ENCODE measurements at regions not wholly inside any gene's neighbourhood (a gene's known extent, or its start where the extent isn't known, plus 50 kb on each side); places are given as distances from the start of the nearest gene placed in this dataset.

- no peaks in the 10 kb centered on the region for H3K4me1 ChIP-seq (ENCODE audit: low read depth)
- no peaks in the 10 kb centered on the region for H3K9me3 ChIP-seq
- DNase-seq (no peak), ATAC-seq (no peak)
- no peak overlapping the region for H3K4me3 ChIP-seq
- intact Hi-C loops (cut with DNase I, micrococcal nuclease): no loop called here
- TF ChIP-seq CTCF (IDR thresholded peaks at IDR 0.05): no peak
- no peaks in the 10 kb centered on the region for H3K36me3 ChIP-seq (ENCODE audit: low read depth)
These were observed 841.5 kb upstream of the FANCL start for GRCh38 chr2:59082657-59083056.

- Histone ChIP-seq H3K4me1 (ENCODE audit: low read depth) (no peaks in the 10 kb centered on the region), H3K9me3 (no peaks in the 10 kb centered on the region), H3K4me3 (no peak overlapping the region), H3K36me3 (ENCODE audit: low read depth) (no peaks in the 10 kb centered on the region)
- intact Hi-C loops (cut with DNase I, micrococcal nuclease): no loop called here
- DNase-seq (no peak), ATAC-seq (no peak)
- no peak for TF ChIP-seq CTCF (IDR thresholded peaks at IDR 0.05)
These were observed 839.5 kb upstream of the FANCL start for GRCh38 chr2:59080451-59081181.

GRCh38 chr2:59077981-59078531 lies 836.9 kb upstream of the FANCL start:
- DNase-seq (no peak), ATAC-seq (no peak)
- Histone ChIP-seq H3K4me3 (no peak overlapping the region), H3K36me3 (ENCODE audit: low read depth) (no peaks in the 10 kb centered on the region), H3K4me1 (ENCODE audit: low read depth) (no peaks in the 10 kb centered on the region), H3K9me3 (no peaks in the 10 kb centered on the region)
- TF ChIP-seq CTCF (IDR thresholded peaks at IDR 0.05): no peak
- intact Hi-C loops (cut with DNase I, micrococcal nuclease): no loop called here

- TF ChIP-seq CTCF (IDR thresholded peaks at IDR 0.05): no peak
- DNase-seq: no peak
- no peak for ATAC-seq
- intact Hi-C loops (cut with DNase I, micrococcal nuclease): no loop called here
- Histone ChIP-seq H3K36me3 (ENCODE audit: low read depth) (no peaks in the 10 kb centered on the region), H3K4me1 (ENCODE audit: low read depth) (no peaks in the 10 kb centered on the region), H3K4me3 (no peak overlapping the region), H3K9me3 (no peaks in the 10 kb centered on the region)
These were observed 836.1 kb upstream of the FANCL start for GRCh38 chr2:59077026-59077725.

GRCh38 chr2:59076079-59076619 lies 835.0 kb upstream of the FANCL start:
- Histone ChIP-seq H3K36me3 (ENCODE audit: low read depth) (no peaks in the 10 kb centered on the region), H3K9me3 (no peaks in the 10 kb centered on the region), H3K4me1 (ENCODE audit: low read depth) (no peaks in the 10 kb centered on the region), H3K4me3 (no peak overlapping the region)
- DNase-seq (no peak), ATAC-seq (no peak)
- TF ChIP-seq CTCF (IDR thresholded peaks at IDR 0.05): no peak
- intact Hi-C loops (cut with DNase I, micrococcal nuclease): no loop called here
